ENCODE measurements at regions not wholly inside any gene's neighbourhood (a gene's known extent, or its start where the extent isn't known, plus 50 kb on each side); places are given as distances from the start of the nearest gene placed in this dataset.

DNA sequence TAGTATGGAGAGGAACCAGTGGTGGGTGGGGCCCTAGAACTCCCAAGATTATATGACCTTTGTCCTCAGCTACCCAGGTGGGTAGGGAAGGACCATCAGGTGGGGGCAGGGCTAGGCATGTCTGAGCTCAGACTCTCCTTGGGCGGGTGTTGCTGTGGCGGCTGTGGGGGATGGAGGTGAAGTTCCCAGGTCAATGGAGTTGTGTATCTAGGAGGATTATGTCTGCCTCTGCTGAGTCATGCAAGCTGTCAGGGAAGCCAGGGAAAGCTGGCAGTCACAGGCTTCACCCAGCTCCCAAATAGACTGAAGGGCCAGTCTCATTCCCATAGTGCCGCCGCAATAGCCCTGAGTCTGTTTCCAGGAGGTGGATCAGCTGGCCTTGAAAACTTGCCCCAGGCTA is 139.7 kb upstream of the CFAP20DC start:
- H3K4me1 ChIP-seq, result no peaks in the 10 kb centered on the region
- no peaks in the 10 kb centered on the region for H3K36me3 ChIP-seq
- no peak overlapping the region for H3K4me3 ChIP-seq
- H3K9me3 ChIP-seq, result no peaks in the 10 kb centered on the region
- DNase-seq (no peak), ATAC-seq (ENCODE audit: low FRiP score in 2 of 2) (no peak)
- H3K27me3 ChIP-seq, result no peaks in the 10 kb centered on the region
- no peak overlapping the region for H3K27ac ChIP-seq
- TF ChIP-seq EP300 (IDR thresholded peaks at IDR 0.05), result no peak
- TF ChIP-seq POLR2AphosphoS5 (IDR thresholded peaks at IDR 0.05), result no peak
- TF ChIP-seq, protein P1, sequence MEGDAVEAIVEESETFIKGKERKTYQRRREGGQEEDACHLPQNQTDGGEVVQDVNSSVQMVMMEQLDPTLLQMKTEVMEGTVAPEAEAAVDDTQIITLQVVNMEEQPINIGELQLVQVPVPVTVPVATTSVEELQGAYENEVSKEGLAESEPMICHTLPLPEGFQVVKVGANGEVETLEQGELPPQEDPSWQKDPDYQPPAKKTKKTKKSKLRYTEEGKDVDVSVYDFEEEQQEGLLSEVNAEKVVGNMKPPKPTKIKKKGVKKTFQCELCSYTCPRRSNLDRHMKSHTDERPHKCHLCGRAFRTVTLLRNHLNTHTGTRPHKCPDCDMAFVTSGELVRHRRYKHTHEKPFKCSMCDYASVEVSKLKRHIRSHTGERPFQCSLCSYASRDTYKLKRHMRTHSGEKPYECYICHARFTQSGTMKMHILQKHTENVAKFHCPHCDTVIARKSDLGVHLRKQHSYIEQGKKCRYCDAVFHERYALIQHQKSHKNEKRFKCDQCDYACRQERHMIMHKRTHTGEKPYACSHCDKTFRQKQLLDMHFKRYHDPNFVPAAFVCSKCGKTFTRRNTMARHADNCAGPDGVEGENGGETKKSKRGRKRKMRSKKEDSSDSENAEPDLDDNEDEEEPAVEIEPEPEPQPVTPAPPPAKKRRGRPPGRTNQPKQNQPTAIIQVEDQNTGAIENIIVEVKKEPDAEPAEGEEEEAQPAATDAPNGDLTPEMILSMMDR (IDR thresholded peaks at IDR 0.05), result no peak
- TF ChIP-seq POLR2A (IDR thresholded peaks at IDR 0.05), result no peak
- WGBS, 2 donors, result 90 to 94% methylated on average over 2 to 4 of the region's 4 CpGs

DNA sequence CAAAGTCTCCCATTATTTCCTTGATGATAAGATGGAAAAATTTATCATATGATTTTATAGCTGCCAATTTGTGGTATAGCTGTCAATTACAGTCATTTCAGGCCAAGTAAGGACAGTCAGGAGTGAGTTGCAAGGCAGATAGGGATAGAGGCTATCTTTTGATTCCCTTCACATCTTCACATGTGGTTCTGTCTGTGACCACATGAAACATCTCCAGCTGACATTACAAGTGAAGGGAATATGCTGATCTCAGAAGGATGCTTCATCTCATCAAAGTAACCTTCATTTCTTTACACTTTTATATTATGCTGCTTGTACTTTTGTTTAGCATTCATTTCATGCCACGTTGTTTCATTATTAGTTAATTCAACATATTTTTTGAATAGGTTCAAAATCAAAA is 136.9 kb upstream of the CFAP20DC start:
- DNase-seq (no peak), ATAC-seq (ENCODE audit: low FRiP score in 2 of 2) (no peak)
- H3K4me1 ChIP-seq, result no peaks in the 10 kb centered on the region
- WGBS, 2 donors, result 82 to 97% methylated on average over 1 of the region's 1 CpG
- TF ChIP-seq POLR2AphosphoS5 (IDR thresholded peaks at IDR 0.05), result no peak
- TF ChIP-seq POLR2A (IDR thresholded peaks at IDR 0.05), result no peak
- TF ChIP-seq, protein P1 (IDR thresholded peaks at IDR 0.05), result no peak
- TF ChIP-seq EP300 (IDR thresholded peaks at IDR 0.05), result no peak
- H3K27me3 ChIP-seq, result no peaks in the 10 kb centered on the region
- no peak overlapping the region for H3K27ac ChIP-seq
- H3K9me3 ChIP-seq, result no peaks in the 10 kb centered on the region
- no peak overlapping the region for H3K4me3 ChIP-seq
- H3K36me3 ChIP-seq, result no peaks in the 10 kb centered on the region

DNA sequence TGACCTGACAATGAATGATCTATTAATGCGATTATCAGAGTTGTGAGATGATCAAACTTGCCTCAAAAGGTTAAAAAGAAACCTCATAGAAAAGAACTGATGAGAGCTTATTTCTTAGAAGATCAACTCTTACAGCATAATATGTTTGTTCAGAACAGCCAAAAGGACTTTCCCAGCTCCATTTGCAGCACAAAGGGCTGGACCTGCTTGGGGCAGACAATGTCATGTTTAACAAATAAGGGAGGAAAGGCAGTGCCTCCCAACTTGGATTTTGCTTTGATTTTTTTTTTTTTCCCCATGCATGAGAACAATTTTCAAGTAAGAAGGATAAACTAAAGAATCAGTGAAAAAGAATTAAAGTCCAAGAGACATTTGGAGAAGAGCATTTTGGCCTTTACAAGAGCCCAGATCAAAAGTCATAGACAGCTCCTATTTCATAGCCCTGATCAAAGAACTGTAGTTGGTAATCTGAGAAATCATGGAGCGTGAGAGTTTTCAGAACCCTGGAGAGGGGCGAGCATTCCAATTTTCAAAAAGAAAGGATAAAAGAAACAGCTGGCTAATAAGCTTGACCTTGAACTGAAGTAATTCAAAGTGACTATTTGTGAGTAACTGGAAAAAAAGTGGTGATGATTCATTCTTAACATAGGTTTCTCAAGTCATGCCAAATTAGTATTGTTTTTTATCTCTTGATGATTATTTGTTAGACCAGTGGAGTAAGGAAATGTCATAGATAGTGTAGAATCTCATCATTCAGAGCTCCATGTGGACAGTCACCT is 136.0 kb upstream of the CFAP20DC start:
- no peak for ATAC-seq (ENCODE audit: low FRiP score in 2 of 2)

DNA sequence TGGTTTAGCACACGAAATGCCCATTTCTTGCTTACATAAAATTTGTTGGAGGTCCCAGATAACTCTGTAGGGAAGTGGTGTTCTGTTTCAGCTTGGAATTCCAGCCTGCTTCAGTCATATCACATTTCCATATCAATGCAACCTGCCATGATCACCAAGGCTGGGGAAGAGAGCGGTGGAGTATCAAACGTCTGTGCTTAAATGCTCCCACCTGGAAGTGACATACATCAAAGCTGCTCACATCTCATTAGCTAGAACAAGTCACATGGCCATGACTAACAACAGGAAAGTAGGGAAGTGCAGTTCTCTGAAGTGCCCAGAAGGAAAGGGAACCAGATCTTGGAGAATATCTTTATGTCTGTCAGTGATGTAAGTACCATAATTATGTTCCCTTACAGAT is 130.2 kb upstream of the CFAP20DC start:
- ATAC-seq (ENCODE audit: low FRiP score in 2 of 2) (no peak), DNase-seq (no peak)
- Histone ChIP-seq H3K4me1 (no peaks in the 10 kb centered on the region), H3K36me3 (no peaks in the 10 kb centered on the region), H3K27ac (no peak overlapping the region), H3K9me3 (no peaks in the 10 kb centered on the region), H3K27me3 (no peaks in the 10 kb centered on the region), H3K4me3 (no peak overlapping the region)
- 59 to 78% methylated on average over 3 of the region's 3 CpGs for WGBS, 2 donors
- TF ChIP-seq POLR2AphosphoS5 (IDR thresholded peaks at IDR 0.05), result no peak
- TF ChIP-seq, protein P1 (IDR thresholded peaks at IDR 0.05), result no peak
- TF ChIP-seq POLR2A (IDR thresholded peaks at IDR 0.05), result no peak
- TF ChIP-seq EP300 (IDR thresholded peaks at IDR 0.05), result no peak

More for the DNA sequence above, 136.0 kb upstream of the CFAP20DC start:
- Histone ChIP-seq H3K27me3 (no peaks in the 10 kb centered on the region), H3K4me1 (no peaks in the 10 kb centered on the region), H3K9me3 (no peaks in the 10 kb centered on the region), H3K27ac (no peak overlapping the region), H3K4me3 (no peak overlapping the region), H3K36me3 (no peaks in the 10 kb centered on the region)
- TF ChIP-seq POLR2AphosphoS5 (IDR thresholded peaks at IDR 0.05) (no peak), EP300 (IDR thresholded peaks at IDR 0.05) (no peak), POLR2A (IDR thresholded peaks at IDR 0.05) (no peak)
- TF ChIP-seq, protein P1 (IDR thresholded peaks at IDR 0.05), result no peak
- no peak for DNase-seq
- 64 to 74% methylated on average over 3 of the region's 3 CpGs for WGBS, 2 donors

DNA sequence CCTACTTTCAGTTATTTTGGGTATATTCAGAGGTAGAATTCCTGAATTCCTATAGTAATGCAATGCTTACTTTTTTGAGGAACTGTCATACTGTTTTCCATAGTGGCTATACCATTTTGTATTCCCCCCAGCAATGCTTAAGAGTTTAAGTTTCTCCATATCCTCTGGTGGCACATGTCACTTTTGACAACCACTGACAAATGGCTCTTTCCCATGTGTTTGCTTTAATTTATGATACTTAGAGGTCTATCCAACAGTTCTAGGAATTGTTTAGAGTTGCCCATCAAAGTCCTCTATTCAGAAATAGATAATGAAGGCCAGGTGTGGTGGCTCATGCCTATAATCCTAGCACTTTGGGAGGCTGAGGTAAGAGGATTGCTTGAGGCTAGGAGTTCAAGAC is 128.9 kb upstream of the CFAP20DC start:
- H3K36me3 ChIP-seq, result no peaks in the 10 kb centered on the region
- no peaks in the 10 kb centered on the region for H3K4me1 ChIP-seq
- DNase-seq (no peak), ATAC-seq (ENCODE audit: low FRiP score in 2 of 2) (no peak)
- H3K4me3 ChIP-seq, result no peak overlapping the region
- no peaks in the 10 kb centered on the region for H3K27me3 ChIP-seq
- TF ChIP-seq, protein P1 (IDR thresholded peaks at IDR 0.05), result no peak
- TF ChIP-seq POLR2AphosphoS5 (IDR thresholded peaks at IDR 0.05), result no peak
- TF ChIP-seq POLR2A (IDR thresholded peaks at IDR 0.05), result no peak
- no peak for TF ChIP-seq EP300 (IDR thresholded peaks at IDR 0.05)
- H3K27ac ChIP-seq, result no peak overlapping the region
- H3K9me3 ChIP-seq, result no peaks in the 10 kb centered on the region
